Stimulated activated CD4-positive, alpha-beta T cell treated with anti-CD3 and anti-CD28 coated beads, Interleukin-4, amount 100 ng/mL, for 1 hour (primary cell): ENCODE measurements at regions not wholly inside any gene's neighbourhood (a gene's known extent, or its start where the extent isn't known, plus 50 kb on each side); places are given as distances from the start of the nearest gene placed in this dataset.

Experiments used
- DNase-seq: peaks from one replicate; pipeline ENCODE4 v3.0.0-alpha.2; 2020

- DNase-seq, result no peak
These were observed 401.6 kb downstream of the BRD1 start for GRCh38 chr22:49426098-49426497.

- no peak for DNase-seq
These were observed 402.3 kb downstream of the BRD1 start for GRCh38 chr22:49425356-49425755.

- no peak for DNase-seq
These were observed 402.8 kb downstream of the BRD1 start for GRCh38 chr22:49424893-49425270.

- no peak for DNase-seq
These were observed 404.5 kb downstream of the BRD1 start for GRCh38 chr22:49423125-49423650.

GRCh38 chr22:49422701-49423100 is 405.0 kb downstream of the BRD1 start:
- no peak for DNase-seq

GRCh38 chr22:49420651-49421050 is 407.0 kb downstream of the BRD1 start:
- no peak for DNase-seq

GRCh38 chr22:49419661-49420060 is 408.0 kb downstream of the BRD1 start:
- DNase-seq, result no peak

- DNase-seq, result no peak
These were observed 408.7 kb downstream of the BRD1 start for GRCh38 chr22:49418943-49419342.

- DNase-seq, result no peak
These were observed 409.3 kb downstream of the BRD1 start for GRCh38 chr22:49418341-49418894.

GRCh38 chr22:49417833-49418232 is 409.8 kb downstream of the BRD1 start:
- no peak for DNase-seq

- DNase-seq, result no peak
These were observed 410.3 kb downstream of the BRD1 start for GRCh38 chr22:49417326-49417725.

GRCh38 chr22:49415151-49415951 is 412.3 kb downstream of the BRD1 start:
- DNase-seq, result no peak

GRCh38 chr22:49413551-49413950 is 414.1 kb downstream of the BRD1 start:
- DNase-seq, result no peak

GRCh38 chr22:49413146-49413545 is 414.5 kb downstream of the BRD1 start:
- DNase-seq, result no peak

- DNase-seq, result no peak
These were observed 415.4 kb downstream of the BRD1 start for GRCh38 chr22:49412236-49412635.

- no peak for DNase-seq
These were observed 416.4 kb downstream of the BRD1 start for GRCh38 chr22:49411236-49411635.

GRCh38 chr22:49408102-49408836 is 419.4 kb downstream of the BRD1 start:
- no peak for DNase-seq

GRCh38 chr22:49406879-49407587 is 420.6 kb downstream of the BRD1 start:
- DNase-seq, result no peak

GRCh38 chr22:49406047-49406650 is 421.5 kb downstream of the BRD1 start:
- DNase-seq, result no peak

GRCh38 chr22:49405590-49405989 is 422.1 kb downstream of the BRD1 start:
- no peak for DNase-seq

GRCh38 chr22:49404576-49405241 is 423.0 kb downstream of the BRD1 start:
- DNase-seq, result no peak

GRCh38 chr22:49404020-49404419 is 423.7 kb downstream of the BRD1 start:
- no peak for DNase-seq
